ENCODE measurements at regions not wholly inside any gene's neighbourhood (a gene's known extent, or its start where the extent isn't known, plus 50 kb on each side); places are given as distances from the start of the nearest gene placed in this dataset.

- no peak for DNase-seq
These were observed 169.4 kb downstream of the TEX36 start for GRCh38 chr10:125513429-125514182.

GRCh38 chr10:125510998-125511397 is 172.0 kb downstream of the TEX36 start:
- no peak for DNase-seq

- DNase-seq = no peak
These were observed 177.3 kb downstream of the TEX36 start for GRCh38 chr10:125505648-125506047.

- DNase-seq = no peak
These were observed 180.7 kb downstream of the TEX36 start for GRCh38 chr10:125502276-125502675.

- DNase-seq = no peak
These were observed 187.6 kb downstream of the TEX36 start for GRCh38 chr10:125495386-125495785.

- DNase-seq = no peak
These were observed 188.2 kb downstream of the TEX36 start for GRCh38 chr10:125494651-125495239.

- DNase-seq = no peak
These were observed 191.6 kb downstream of the TEX36 start for GRCh38 chr10:125491381-125491780.

GRCh38 chr10:125489731-125490130 is 193.2 kb downstream of the TEX36 start:
- no peak for DNase-seq

- no peak for DNase-seq
These were observed 197.3 kb downstream of the TEX36 start for GRCh38 chr10:125485665-125486064.

- DNase-seq = no peak
These were observed 198.8 kb downstream of the TEX36 start for GRCh38 chr10:125484035-125484732.

- no peak for DNase-seq
These were observed 200.3 kb downstream of the TEX36 start for GRCh38 chr10:125482637-125483036.

- no peak for DNase-seq
These were observed 200.9 kb downstream of the TEX36 start for GRCh38 chr10:125482108-125482507.

GRCh38 chr10:125479059-125479458 is 203.9 kb downstream of the TEX36 start:
- DNase-seq = no peak

- DNase-seq = no peak
These were observed 207.1 kb downstream of the TEX36 start for GRCh38 chr10:125475815-125476214.

- DNase-seq = no peak
These were observed 209.7 kb downstream of the TEX36 start for GRCh38 chr10:125473143-125473793.

GRCh38 chr10:125472010-125472607 is 210.9 kb downstream of the TEX36 start:
- no peak for DNase-seq

- DNase-seq = no peak
These were observed 214.7 kb downstream of the TEX36 start for GRCh38 chr10:125468278-125468677.

GRCh38 chr10:125466685-125467084 is 216.3 kb downstream of the TEX36 start:
- DNase-seq = no peak

- DNase-seq = no peak
These were observed 220.1 kb downstream of the TEX36 start for GRCh38 chr10:125462845-125463244.

- DNase-seq = no peak
These were observed 222.6 kb downstream of the TEX36 start for GRCh38 chr10:125460326-125460725.

GRCh38 chr10:125457406-125457805 is 225.6 kb downstream of the TEX36 start:
- DNase-seq = no peak

GRCh38 chr10:125455855-125456254 is 227.1 kb downstream of the TEX36 start:
- no peak for DNase-seq

GRCh38 chr10:125455431-125455830 is 227.5 kb downstream of the TEX36 start:
- no peak for DNase-seq
